HG02840 (cell line): ENCODE measurements at regions not wholly inside any gene's neighbourhood (a gene's known extent, or its start where the extent isn't known, plus 50 kb on each side); places are given as distances from the start of the nearest gene placed in this dataset.
"Not testable (repeated sequence)": the region's sequence is repeated elsewhere in the genome, so short reads cannot be mapped to it uniquely, and the experiment has no call there.

Experiments used
- ATAC-seq: cut with Tn5 transposase; IDR thresholded peaks from one replicate; pipeline ENCODE4 v1.9.1; 2021; ENCODE audit warnings: mild to moderate bottlenecking, moderate library complexity, moderate number of reproducible peaks; ENCODE audit not compliant: unreplicated experiment, low FRiP score

DNA sequence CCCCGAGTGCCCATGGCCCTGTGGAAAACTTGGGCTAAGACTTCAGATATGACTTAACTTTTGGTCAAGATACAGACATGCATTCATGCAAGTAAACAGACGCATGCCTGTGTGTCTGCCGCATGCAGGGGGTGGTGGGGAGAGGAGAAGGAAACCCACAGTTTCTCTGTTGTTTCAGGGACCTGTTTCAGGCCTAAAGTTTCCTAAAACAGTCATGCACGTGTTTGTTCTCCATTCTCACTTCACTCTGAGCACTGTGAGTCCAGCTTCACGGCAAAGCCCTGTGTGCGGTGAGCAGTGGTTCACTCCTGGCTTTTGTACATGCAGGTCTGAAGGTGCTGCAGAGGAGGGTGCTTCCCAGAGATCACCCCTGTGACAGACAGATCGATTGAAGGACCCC lies 158.7 kb downstream of the FOXL1 start:
- ATAC-seq, result no peak

- ATAC-seq, result not testable (repeated sequence)
Measured at GRCh38 chr16:86738322-86738721, 160.0 kb downstream of the FOXL1 start.

DNA sequence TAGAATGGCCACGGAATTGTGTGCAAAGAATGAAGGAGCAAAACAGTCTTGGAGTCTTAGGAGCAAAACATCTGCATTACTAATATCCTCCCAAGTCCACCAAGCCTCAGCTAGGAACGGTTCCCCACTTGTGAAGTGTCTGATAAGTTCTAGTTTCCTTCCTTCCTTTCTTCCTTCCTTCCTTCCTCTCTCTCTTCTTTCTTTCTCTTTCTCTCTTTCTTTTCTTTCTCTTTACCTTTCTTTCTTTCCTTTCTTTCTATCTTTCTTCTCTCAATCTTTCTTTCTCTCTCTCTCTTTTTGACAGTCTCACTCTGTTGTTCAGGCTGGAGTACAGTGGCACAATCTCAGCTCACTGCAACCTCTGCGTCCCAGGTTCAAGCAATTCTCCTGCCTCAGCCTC lies 160.8 kb downstream of the FOXL1 start:
- no peak for ATAC-seq

DNA sequence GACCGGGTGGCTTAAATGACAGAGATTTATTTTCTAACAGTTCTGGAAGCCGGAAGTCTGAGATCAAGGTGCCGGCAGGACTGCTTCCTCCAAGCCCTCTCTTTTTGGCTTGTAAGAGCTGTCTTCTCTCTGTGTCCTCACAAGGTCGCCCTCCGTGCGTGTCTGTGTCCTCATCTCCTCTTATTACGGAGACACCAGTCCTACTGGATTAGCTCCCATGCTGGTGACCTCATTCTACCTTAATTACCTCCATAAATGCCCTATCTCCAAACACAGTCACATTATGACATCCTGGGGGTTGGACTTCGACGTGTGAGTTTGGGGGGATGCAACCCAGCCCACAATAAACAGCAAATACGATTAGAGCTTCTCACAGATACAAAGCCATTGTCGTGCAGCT lies 161.5 kb downstream of the FOXL1 start:
- ATAC-seq, result no peak

- ATAC-seq, result no peak
Measured at GRCh38 chr16:86740298-86740697, 161.9 kb downstream of the FOXL1 start.

DNA sequence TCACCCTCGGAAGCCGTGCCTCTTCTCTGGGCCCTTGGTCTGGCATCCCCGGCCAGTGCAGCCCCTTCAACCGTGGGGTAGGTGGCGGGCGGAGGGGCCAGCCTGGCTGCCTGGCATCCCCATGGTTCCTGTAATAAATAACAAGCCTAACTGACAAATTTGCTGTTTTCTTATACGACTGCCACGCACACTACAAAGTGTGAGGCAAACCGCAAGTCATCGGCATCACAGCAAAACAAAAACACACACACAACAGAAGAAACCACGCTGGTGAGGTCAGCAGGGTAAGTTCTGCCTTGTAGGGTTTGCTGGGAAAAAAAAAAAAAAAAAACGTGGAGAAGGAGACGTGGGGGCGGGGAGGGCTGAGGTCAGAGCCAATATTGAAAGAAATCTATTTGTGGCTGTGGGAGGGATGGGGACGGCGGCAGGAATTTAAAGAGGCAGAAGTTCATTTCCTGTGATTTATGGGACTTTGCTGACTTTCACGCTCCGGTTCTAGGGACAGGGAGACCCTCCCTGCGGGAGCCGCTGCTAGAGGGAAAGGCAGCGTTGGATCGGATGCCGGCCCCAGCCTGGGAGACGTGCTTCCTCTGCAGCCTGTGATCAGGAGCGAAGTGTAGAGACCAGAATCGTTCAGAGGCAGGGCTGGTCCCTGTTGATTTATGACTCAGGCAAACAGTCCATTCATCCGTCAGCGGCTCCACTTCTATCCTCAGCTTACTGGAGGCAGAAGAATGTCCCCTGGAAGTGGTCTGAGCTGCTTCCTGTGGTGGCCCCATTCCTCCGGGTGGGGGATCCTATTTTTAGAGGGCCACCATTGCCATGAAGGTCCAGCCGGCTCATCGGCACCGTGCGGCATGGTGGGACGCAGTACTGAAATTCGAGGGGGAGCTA lies 162.8 kb downstream of the FOXL1 start:
- no peak for ATAC-seq

DNA sequence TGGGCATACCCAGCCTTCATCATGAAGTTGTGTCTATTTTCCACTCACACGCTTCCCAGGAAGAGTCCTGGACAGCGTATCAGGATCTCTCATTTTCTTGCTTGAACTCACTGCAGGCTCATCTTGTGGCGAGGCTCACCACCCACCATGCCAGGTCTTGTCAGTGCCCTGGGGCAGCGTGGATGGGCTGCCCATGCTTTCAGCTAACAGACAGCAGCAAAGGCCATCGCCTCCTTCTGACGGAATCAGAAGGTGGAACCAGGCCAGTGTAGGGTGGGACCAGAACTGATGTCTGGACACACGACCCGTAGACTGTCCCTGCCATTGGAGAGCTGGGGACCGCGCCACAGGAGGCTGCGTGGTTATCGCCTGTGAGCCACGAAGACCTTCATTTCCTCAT lies 169.4 kb downstream of the FOXL1 start:
- no peak for ATAC-seq

GRCh38 chr16:86748652-86749051 lies 170.3 kb downstream of the FOXL1 start:
- ATAC-seq, result no peak

DNA sequence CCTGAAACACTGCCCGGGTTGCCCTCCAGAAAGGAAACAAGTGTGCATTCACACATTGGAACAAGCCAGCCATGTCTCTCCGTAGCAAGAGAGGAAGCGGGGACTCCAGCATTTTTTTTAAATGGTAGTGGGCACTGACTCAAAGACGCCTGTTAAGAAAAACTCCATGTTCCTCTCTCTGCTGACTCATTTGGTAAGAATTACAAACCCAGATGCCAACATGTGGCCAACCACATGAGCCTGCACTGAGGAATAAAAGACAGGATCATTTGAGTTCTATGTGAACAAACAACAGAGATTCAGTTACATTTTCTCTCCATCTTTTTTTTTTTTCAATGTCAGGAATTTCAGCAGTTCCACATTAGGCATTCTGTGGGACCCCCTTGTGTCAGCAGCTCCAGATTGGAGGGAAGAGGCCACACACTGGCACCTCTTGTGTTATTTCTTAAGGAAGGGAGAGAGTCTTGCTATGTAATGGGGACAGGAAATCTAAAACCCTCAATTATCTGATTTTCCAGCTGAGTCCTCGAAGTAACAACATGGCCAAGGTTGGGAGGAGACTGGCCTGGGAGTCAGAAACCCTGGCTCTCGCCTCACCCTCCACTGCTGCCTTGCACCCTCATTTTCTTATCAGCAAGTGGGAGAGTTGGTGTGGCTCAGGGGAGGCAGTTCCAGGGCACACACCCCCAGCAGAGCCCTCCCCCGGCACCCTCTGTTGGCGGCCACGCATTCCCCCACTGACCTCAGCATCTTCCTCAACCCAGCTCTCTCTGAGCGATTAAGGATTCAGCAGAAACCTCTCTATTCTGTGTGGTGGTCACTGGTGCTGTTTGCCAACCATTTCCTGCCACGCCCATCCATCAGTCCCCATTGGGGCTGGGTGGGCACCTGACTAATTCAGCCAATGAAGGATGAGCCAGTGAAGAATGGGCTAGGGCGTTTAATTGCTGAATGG lies 173.0 kb downstream of the FOXL1 start:
- ATAC-seq, result no peak

DNA sequence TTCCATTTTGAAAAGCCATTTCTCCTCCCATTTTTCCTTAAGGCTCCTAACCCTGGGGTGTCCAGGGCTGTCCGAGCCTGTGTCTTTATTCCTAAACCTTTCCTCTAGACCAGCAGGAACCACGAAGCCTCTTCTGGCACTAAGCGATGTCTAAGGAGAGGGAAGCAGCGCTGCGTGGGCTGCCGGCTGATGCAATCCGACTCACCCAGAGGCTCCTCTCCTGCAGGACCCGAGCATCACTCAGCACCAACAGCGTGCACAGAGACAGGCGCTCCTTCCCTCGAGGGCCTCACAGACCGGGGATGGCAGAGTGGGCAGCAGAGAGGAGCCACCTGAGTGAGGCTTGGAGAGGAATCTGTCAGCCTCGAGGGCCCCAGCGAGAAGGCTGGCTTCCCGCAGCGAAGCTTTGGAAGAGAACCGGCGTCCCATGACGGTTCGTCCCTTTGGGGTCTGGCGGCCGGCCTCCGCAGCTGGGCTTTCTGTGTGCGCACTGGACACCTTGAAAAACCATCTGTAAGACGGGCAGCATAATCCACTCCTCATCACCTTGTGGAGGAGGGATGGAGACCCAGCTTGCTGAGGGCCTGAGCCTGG lies 174.3 kb downstream of the FOXL1 start:
- ATAC-seq, result no peak

DNA sequence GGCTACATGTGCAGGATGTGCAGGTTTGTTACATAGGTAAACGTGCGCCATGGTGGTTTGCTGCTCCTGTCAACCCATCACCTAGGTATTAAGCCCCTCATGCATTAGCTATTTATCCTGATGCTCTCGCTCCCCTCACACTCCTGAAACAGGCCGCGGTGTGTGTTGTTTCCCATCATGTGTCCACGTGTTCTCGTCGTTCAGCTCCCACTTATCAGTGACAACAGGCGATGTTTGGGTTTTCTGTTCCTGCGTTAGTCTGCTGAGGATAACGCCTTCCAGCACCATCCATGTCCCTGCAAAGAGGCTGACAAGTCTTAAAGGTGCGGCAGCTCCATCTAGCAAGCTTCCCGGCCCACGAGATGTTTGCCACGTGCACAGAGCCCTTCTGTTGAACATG lies 175.1 kb downstream of the FOXL1 start:
- no peak for ATAC-seq

DNA sequence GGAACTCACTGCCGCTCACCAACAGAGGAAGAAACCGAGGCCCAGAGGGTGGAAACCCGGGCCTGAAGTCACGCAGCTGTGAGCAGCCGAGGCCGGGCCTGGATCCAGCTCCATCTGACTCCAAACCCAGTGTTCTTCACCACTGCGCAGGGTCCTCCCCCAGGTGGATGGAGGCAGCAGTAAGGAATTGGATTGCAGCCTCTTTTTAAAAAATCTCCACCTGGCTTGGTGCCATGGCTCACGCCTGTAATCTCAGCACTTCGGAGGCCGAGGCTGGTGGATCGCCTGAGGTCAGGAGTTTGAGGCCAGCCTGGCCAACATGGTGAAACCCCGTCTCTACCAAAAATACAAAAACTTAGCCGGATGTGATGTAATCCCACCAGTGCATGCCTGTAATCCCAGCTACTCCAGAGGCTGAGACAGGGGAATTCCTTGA lies 177.2 kb downstream of the FOXL1 start:
- ATAC-seq, result no peak

DNA sequence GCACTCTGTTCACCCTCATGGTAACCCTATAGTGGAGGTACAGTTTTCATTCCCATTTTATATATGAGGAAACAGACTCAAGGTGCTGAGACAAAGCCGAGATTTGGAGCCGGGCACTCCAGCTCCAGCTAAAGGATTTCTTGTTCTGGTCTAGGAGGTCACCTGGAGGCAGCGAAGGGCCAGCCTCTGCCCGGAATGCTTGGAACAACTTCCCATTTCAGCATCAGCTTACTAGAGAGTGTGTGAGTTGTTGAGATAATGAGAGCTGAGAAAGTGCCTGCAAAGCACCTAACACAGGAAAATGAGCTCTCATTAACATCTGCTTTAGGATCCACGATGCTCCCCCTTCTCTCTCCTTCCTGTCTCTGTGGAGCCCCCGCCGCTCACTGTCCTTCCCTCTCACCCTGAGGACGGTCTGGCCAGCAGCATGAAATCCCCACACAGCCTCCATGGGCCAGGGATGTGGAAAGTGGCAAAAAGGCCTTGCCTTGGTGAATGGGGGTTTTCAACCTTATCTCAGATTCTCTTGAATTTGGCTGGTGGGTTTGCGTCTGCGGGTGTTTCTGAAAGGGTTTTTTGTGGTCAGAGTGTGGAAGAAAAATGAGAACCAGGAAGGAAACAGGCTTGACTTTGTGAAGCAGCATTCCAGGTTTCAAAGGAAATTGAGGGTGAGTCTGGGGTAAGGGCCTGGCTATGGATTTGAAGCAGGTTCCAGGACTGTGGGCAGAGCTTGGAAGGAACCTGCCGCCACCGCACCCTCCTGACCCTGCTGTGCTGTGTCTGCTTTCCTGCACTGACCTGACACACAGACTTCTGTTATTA lies 178.7 kb downstream of the FOXL1 start:
- ATAC-seq, result no peak

- ATAC-seq, result no peak
Measured at GRCh38 chr16:86757704-86758040, 179.3 kb downstream of the FOXL1 start.

DNA sequence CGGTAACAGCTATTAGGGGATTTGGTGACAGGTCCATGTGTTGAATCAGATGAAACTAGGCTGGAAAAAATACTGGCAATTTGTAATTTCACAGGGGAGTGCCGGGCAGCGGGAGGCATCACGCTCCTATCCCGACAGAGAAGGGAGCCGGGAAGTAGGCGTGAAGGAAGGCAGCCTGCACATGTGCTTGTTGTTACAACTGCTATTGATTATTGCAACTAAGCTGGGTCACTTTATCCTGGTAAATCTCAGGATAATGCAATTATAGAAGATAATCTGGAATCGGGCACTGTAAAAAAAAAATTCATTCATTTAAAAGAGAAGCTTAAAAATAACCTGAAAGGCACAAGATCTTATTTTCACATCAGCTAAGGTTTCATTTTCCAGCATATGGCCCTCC lies 180.6 kb downstream of the FOXL1 start:
- no peak for ATAC-seq

DNA sequence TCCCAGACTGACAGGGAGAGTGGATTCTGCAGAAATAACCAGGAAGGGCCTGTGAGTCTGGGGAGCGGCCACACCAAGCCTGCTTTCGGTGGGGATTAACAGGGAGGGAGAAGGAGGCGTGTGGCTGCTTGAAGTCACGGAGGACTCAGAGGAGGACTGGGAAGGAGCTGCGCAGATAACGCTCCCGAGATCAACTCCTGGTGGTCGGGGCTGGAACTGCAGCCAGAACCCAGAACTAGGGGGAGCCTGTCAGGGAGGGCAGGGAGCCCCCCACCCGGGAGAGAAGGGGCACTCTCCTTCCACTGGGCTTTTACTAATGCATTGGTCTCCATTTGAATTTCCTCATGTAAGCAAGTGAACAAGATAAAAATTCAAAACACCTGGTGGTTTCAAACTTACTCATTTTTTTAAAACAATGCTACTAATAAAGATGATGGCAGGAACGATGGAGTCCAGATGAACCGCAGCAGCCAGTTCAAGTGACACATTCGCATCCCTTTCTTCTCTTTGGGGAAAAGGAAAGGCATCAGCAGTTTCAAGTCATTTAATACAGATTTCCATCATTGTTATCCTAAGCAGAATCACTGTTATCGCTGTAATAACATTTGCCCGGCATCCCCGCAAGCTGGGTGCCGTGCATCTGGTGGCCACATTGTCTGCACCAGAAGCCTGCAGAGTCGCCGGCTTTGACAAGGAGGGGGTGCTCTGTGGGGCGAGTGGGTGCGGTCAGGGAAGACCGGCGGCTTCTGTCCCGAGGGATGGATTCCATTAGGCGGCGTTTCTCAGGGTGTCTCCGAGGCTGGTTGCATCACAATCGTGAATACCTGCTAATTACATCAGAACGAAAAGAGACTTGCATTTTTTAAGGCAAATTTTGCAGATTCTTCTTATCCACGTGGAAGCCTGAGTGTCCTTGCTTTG lies 183.0 kb downstream of the FOXL1 start:
- no peak for ATAC-seq

DNA sequence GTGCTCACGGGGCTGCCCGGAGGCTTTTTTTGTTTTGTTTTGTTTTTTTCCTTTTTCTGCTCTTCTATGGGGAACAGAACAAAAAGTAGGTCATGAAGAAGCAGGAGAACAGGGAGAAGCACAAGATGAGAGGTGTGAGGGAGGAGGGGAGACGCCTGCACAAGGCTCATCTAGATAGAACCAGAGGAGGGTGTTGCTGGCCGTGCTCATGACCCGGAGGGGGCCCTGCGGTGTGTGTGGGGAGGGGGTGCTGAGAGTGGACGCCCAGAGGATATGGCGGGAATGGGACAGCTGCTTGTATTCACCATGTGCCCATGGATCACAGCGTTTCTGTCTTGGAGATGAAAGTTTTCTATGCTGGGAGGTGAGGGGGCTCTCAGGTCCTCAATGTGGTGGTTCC lies 183.7 kb downstream of the FOXL1 start:
- no peak for ATAC-seq

GRCh38 chr16:86763819-86764218 lies 185.5 kb downstream of the FOXL1 start:
- ATAC-seq, result no peak

GRCh38 chr16:86764551-86764950 lies 186.2 kb downstream of the FOXL1 start:
- no peak for ATAC-seq
